Stomach (tissue), 8 donors: ENCODE measurements at regions not wholly inside any gene's neighbourhood (a gene's known extent, or its start where the extent isn't known, plus 50 kb on each side); places are given as distances from the start of the nearest gene placed in this dataset.

Source experiments
- DNase-seq, 2 donors: peaks; one replicate each; pipeline versions ENCODE4 v3.0.0 to v3.0.0-alpha.2; 2013 to 2019
- H3K27ac ChIP-seq, 5 donors: fragments of 200-600 bp in 4 of 5; sonication (generic) in 4 of 5; one replicate each; pipeline ENCODE4 v1.5.1; 2013 to 2019; ENCODE audit warnings: mild to moderate bottlenecking in 1 of 5, moderate library complexity in 1 of 5
- H3K27me3 ChIP-seq, 3 donors: fragments of 200-600 bp; sonication (generic); one replicate each; pipeline ENCODE4 v1.5.1; 2017 to 2019; ENCODE audit warnings: mixed run types in 1 of 3
- H3K36me3 ChIP-seq, 4 donors: fragments of 200-600 bp; sonication (generic); 1 replicate in 3 of 4; 2 replicates in 1 of 4; pipeline ENCODE4 v1.5.1; 2016 to 2019
- H3K4me1 ChIP-seq, 4 donors: fragments of 200-600 bp; sonication (generic); one replicate each; pipeline ENCODE4 v1.5.1; 2016 to 2019
- H3K4me3 ChIP-seq, 4 donors: fragments of 200-600 bp; sonication (generic) in 3 of 4; one replicate each; pipeline ENCODE4 v1.5.1; 2016 to 2019; ENCODE audit warnings: mild to moderate bottlenecking in 1 of 4
- H3K9me3 ChIP-seq, 4 donors: fragments of 200-600 bp; sonication (generic); one replicate each; pipeline ENCODE4 v1.5.1; 2016 to 2019
- EP300 ChIP-seq: sonication (generic); formaldehyde crosslinking; IDR thresholded peaks from one replicate; pipeline ENCODE4 v1.6.1; 2017; ENCODE audit warnings: antibody characterized with exemption
- POLR2A ChIP-seq, 4 donors: fragments of 450-650 bp; IDR thresholded peaks; one replicate each; pipeline ENCODE4 v1.6.1; 2016; ENCODE audit warnings: antibody characterized with exemption in 4 of 4, control low read depth in 2 of 4, mild to moderate bottlenecking in 1 of 4, moderate library complexity in 1 of 4
- POLR2AphosphoS5 ChIP-seq, 3 donors: sonication (generic); formaldehyde crosslinking; IDR thresholded peaks; one replicate each; pipeline ENCODE4 v1.6.1; 2016; ENCODE audit warnings: antibody characterized with exemption in 3 of 3
- WGBS, 5 donors: extraction: QIAGEN DNeasy Blood & Tissue Kit in 3 of 5; methylation state at CpG; one replicate each; pipeline versions ENCODE4 v1.1.5 to v1.1.7; 2013 to 2018; 5-methylcytosine and 5-hydroxymethylcytosine counted together
- intact Hi-C: fragments of 100-400 bp; cut with DNase I; formaldehyde crosslinking; loops from one replicate; pipeline ENCODE4 v1.15.1; 2023; ENCODE audit warnings: low total_unique reads
- TF ChIP-seq, protein P1 (sequence below), 7 experiments: fragments of 450-650 bp in 4 of 7; fragments of 200-600 bp in 3 of 7; sonication (generic) in 3 of 7; IDR thresholded peaks; one replicate each; pipeline ENCODE4 v1.5.1; 2016 to 2019; ENCODE audit warnings: antibody characterized with exemption in 7 of 7, control low read depth in 2 of 7, mild to moderate bottlenecking in 1 of 7
- donor health status: healthy with polysubstance abuse.
- donor health status: Bipolar disorder and iron deficiency.
- donor health status: healthy.

DNA sequence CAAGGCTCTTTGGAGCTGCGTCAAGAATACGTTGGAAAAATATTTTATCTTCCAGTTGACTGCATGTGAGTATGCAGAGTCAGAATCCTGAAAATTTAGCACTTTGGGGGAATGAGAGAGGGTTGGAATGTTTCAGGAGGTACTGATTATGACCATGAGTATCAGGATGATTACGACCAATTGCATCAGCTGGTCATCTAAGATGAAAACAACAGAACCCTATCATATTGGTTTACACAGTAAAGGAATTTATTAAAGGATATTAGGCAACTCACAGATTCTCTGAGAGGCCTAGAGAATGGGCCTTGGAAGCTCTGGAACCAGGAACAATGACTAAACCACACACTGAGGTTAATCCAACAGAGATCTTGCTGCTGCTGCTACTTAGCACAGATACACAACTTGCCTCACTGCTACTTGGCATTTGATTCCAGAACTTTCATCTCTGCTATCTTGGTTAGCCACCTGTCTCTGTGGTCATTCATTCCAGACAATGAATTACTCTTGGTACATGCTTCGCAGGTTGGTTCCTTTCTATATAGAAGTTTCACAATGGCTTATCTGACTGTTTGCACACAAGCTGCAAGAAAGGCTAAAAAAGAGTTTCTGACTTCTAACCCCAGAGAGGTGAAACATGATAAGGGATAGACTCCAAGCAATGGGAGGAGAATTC lies 68.0 kb upstream of the CTTNBP2 start:
- Histone ChIP-seq H3K4me3 (no peak overlapping the region), H3K4me1 (no peaks in the 10 kb centered on the region), H3K36me3 (no peaks in the 10 kb centered on the region), H3K27me3 (no peaks in the 10 kb centered on the region), H3K27ac (no peak overlapping the region), H3K9me3 (peaks cover 0 to 12% (median 0%) of the 10 kb centered on the region in 4 donors)
- TF ChIP-seq POLR2AphosphoS5 (IDR thresholded peaks at IDR 0.05) (no peak), EP300 (no peak), POLR2A (IDR thresholded peaks at IDR 0.05) (no peak)
- TF ChIP-seq, protein P1, sequence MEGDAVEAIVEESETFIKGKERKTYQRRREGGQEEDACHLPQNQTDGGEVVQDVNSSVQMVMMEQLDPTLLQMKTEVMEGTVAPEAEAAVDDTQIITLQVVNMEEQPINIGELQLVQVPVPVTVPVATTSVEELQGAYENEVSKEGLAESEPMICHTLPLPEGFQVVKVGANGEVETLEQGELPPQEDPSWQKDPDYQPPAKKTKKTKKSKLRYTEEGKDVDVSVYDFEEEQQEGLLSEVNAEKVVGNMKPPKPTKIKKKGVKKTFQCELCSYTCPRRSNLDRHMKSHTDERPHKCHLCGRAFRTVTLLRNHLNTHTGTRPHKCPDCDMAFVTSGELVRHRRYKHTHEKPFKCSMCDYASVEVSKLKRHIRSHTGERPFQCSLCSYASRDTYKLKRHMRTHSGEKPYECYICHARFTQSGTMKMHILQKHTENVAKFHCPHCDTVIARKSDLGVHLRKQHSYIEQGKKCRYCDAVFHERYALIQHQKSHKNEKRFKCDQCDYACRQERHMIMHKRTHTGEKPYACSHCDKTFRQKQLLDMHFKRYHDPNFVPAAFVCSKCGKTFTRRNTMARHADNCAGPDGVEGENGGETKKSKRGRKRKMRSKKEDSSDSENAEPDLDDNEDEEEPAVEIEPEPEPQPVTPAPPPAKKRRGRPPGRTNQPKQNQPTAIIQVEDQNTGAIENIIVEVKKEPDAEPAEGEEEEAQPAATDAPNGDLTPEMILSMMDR (IDR thresholded peaks at IDR 0.05) = no peak
- WGBS, 5 donors = 72 to 79% (median 76%) methylated on average over 4 of the region's 4 CpGs
- intact Hi-C loops = no loop called here
- DNase-seq = no peak

DNA sequence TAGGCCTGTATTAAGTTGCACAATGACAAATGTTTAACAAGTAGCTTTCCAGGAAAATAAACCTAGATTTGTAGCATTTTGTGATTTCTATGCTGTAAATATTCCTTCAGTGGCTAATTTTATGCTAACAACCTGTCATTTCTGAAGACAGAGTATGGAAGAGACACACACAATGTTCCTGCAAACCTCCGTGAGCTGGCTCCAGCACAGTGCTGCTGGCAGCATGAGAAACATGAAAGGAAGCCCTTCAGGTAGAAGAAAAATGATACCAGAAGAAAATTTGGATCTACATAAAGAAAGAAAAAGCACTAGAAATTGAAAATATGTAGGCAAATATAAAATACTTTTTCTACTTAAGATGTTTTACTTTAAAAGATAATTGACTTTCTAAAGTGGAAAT lies 69.5 kb upstream of the CTTNBP2 start:
- H3K4me1 ChIP-seq = no peaks in the 10 kb centered on the region
- intact Hi-C loops = no loop called here
- TF ChIP-seq, protein P1 (IDR thresholded peaks at IDR 0.05) = no peak
- TF ChIP-seq POLR2A (IDR thresholded peaks at IDR 0.05) (no peak), EP300 (no peak), POLR2AphosphoS5 (IDR thresholded peaks at IDR 0.05) (no peak)
- no peak overlapping the region for H3K4me3 ChIP-seq
- H3K27ac ChIP-seq = no peak overlapping the region
- no peak for DNase-seq
- peaks cover 0 to 12% (median 0%) of the 10 kb centered on the region in 4 donors for H3K9me3 ChIP-seq
- no peaks in the 10 kb centered on the region for H3K36me3 ChIP-seq
- no peaks in the 10 kb centered on the region for H3K27me3 ChIP-seq
- 51 to 94% (median 79%) methylated on average over 1 of the region's 1 CpG for WGBS, 5 donors

DNA sequence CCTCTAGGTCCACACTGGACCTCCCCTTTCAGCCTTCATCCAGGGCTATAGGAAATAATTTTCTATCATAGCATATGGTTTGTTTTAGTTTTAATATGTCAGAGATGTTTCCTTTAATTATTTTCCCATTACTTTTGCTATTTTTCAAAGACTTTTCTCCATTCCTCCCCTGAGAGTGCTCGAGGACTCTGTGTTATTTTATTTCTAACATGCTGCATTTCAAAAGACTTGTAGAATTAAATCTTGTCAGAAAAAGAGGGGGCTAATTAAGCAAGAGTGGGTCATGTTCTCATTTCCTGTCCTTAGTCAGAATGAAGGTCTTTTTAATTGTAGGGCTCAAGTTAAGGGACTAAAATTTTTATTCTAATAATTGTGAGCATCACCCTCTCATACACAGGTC lies 71.6 kb upstream of the CTTNBP2 start:
- H3K36me3 ChIP-seq = no peaks in the 10 kb centered on the region
- H3K9me3 ChIP-seq = peaks cover 0 to 12% (median 0%) of the 10 kb centered on the region in 4 donors
- no peaks in the 10 kb centered on the region for H3K27me3 ChIP-seq
- 68 to 90% (median 86%) methylated on average over 1 of the region's 1 CpG for WGBS, 5 donors
- H3K4me1 ChIP-seq = no peaks in the 10 kb centered on the region
- no peak for TF ChIP-seq POLR2AphosphoS5 (IDR thresholded peaks at IDR 0.05)
- DNase-seq = no peak
- no peak overlapping the region for H3K4me3 ChIP-seq
- H3K27ac ChIP-seq = no peak overlapping the region
- intact Hi-C loops = no loop called here

- no peak overlapping the region for H3K4me3 ChIP-seq
- H3K4me1 ChIP-seq = no peaks in the 10 kb centered on the region
- no peak overlapping the region for H3K27ac ChIP-seq
- no peak for TF ChIP-seq POLR2A (IDR thresholded peaks at IDR 0.05)
- TF ChIP-seq, protein P1 (IDR thresholded peaks at IDR 0.05) = no peak
- H3K9me3 ChIP-seq = peaks cover 0 to 12% (median 0%) of the 10 kb centered on the region in 4 donors
- H3K27me3 ChIP-seq = no peaks in the 10 kb centered on the region
- 46 to 57% (median 50%) methylated on average over 2 of the region's 2 CpGs for WGBS, 5 donors
- DNase-seq = no peak
- intact Hi-C loops = no loop called here
- H3K36me3 ChIP-seq = no peaks in the 10 kb centered on the region
Measured at GRCh38 chr7:117946151-117946633, 73.0 kb upstream of the CTTNBP2 start.

DNA sequence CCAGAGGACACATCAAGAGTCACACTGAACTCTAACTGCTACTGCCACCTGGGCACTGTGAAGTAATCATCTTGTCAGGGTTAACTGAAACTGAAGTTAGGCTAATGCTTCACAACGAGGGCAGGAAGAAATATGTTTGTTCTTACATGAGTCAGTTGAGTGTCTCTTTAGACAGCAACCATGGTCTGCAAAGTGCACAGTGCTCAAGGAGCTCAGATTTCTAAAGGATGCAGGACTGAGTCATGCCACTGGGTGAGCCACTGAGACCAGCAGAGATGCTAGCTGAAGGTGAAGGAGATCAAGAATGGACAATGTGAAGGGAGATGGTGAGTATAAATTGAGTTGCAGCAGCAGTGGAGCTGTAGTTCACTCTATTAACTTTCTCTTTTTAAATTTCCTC lies 76.0 kb upstream of the CTTNBP2 start:
- Histone ChIP-seq H3K4me3 (no peak overlapping the region), H3K9me3 (peaks cover 0 to 8% (median 0%) of the 10 kb centered on the region in 4 donors), H3K36me3 (no peaks in the 10 kb centered on the region), H3K27ac (no peak overlapping the region), H3K27me3 (no peaks in the 10 kb centered on the region), H3K4me1 (no peaks in the 10 kb centered on the region)
- TF ChIP-seq, protein P1 (IDR thresholded peaks at IDR 0.05) = no peak
- TF ChIP-seq POLR2AphosphoS5 (IDR thresholded peaks at IDR 0.05) = no peak
- DNase-seq = no peak
- intact Hi-C loops = no loop called here
- 11 to 29% (median 23%) methylated on average over 1 of the region's 1 CpG for WGBS, 5 donors
